Endodermal cell (in vitro differentiated cells): ENCODE measurements at regions not wholly inside any gene's neighbourhood (a gene's known extent, or its start where the extent isn't known, plus 50 kb on each side); places are given as distances from the start of the nearest gene placed in this dataset.

Source experiments
- DNase-seq: peaks from one replicate; pipeline ENCODE4 v3.0.0-alpha.2; 2017
- H3K27ac ChIP-seq: 2 replicates; pipeline ENCODE4 v1.5.1; 2013; ENCODE audit warnings: mild to moderate bottlenecking, low read depth, low read length, moderate library complexity
- H3K27me3 ChIP-seq: 2 replicates; pipeline ENCODE4 v1.6.1; 2013; ENCODE audit warnings: mild to moderate bottlenecking, low read length, moderate library complexity; ENCODE audit not compliant: insufficient read depth, control insufficient read depth, poor library complexity, severe bottlenecking
- H3K36me3 ChIP-seq: 2 replicates; pipeline ENCODE4 v1.7.0; 2013; ENCODE audit warnings: mild to moderate bottlenecking, low read length, moderate library complexity; ENCODE audit not compliant: control insufficient read depth, insufficient read depth
- H3K4me1 ChIP-seq: one replicate; pipeline ENCODE4 v1.7.0; 2013; ENCODE audit warnings: low read length; ENCODE audit not compliant: control insufficient read depth, insufficient read depth
- H3K4me3 ChIP-seq: 2 replicates; pipeline ENCODE4 v1.5.1; 2013; ENCODE audit warnings: mild to moderate bottlenecking, low read length, moderate library complexity
- H3K9ac ChIP-seq: 2 replicates; pipeline ENCODE4 v1.6.1; 2013; ENCODE audit warnings: mild to moderate bottlenecking, low read length, moderate library complexity; ENCODE audit not compliant: poor library complexity, severe bottlenecking; ENCODE audit errors: extremely low read depth
- H3K9me3 ChIP-seq: 2 replicates; pipeline ENCODE4 v1.6.1; 2013; ENCODE audit warnings: mild to moderate bottlenecking, low read length, moderate library complexity; ENCODE audit not compliant: control insufficient read depth
- H3K27ac Mint-ChIP-seq: 2 replicates; pipeline ENCODE4 v1.8.0; 2020; ENCODE audit warnings: mixed read lengths
- H3K27me3 Mint-ChIP-seq: 2 replicates; pipeline ENCODE4 v1.8.0; 2021; ENCODE audit warnings: mild to moderate bottlenecking, mixed read lengths; ENCODE audit not compliant: insufficient read depth
- H3K36me3 Mint-ChIP-seq: 2 replicates; pipeline ENCODE4 v1.8.0; 2020; ENCODE audit warnings: low read depth, mixed read lengths
- H3K4me1 Mint-ChIP-seq: 2 replicates; pipeline ENCODE4 v1.8.0; 2020; ENCODE audit warnings: mixed read lengths
- H3K4me3 Mint-ChIP-seq: 2 replicates; pipeline ENCODE4 v1.8.0; 2020; ENCODE audit warnings: mild to moderate bottlenecking, moderate library complexity, mixed read lengths
- H3K9me3 Mint-ChIP-seq: 2 replicates; pipeline ENCODE4 v1.8.0; 2020; ENCODE audit warnings: mild to moderate bottlenecking, mixed read lengths
- WGBS, 2 experiments: methylation state at CpG; one replicate each; pipeline versions ENCODE4 v1.1.5 to v1.1.7; 2013; ENCODE audit warnings: missing lambda C conversion rate in 2 of 2, mixed read lengths in 1 of 2; ENCODE audit not compliant: insufficient coverage in 1 of 2, insufficient read length in 1 of 2; 5-methylcytosine and 5-hydroxymethylcytosine counted together
- TF ChIP-seq, protein P1 (sequence below): fragments of 200-600 bp; sonication (generic); conservative IDR thresholded peaks from 2 replicates; pipeline ENCODE4 v1.5.0; 2021; ENCODE audit warnings: antibody characterized with exemption, mild to moderate bottlenecking

GRCh38 chr14:83485591-83485990 lies 1951.9 kb upstream of the SEL1L start:
- no peaks in the 10 kb centered on the region for H3K4me1 ChIP-seq
- H3K27ac Mint-ChIP-seq: no peak overlapping the region
- no peaks in the 10 kb centered on the region for H3K36me3 Mint-ChIP-seq
- no peaks in the 10 kb centered on the region for H3K9me3 ChIP-seq
- no peaks in the 10 kb centered on the region for H3K4me1 Mint-ChIP-seq
- no peak overlapping the region for H3K27ac ChIP-seq
- H3K27me3 ChIP-seq: peaks cover 7% of the 10 kb centered on the region
- no peaks in the 10 kb centered on the region for H3K36me3 ChIP-seq
- H3K27me3 Mint-ChIP-seq: no peaks in the 10 kb centered on the region
- H3K9ac ChIP-seq: no peak overlapping the region
- TF ChIP-seq, protein P1, sequence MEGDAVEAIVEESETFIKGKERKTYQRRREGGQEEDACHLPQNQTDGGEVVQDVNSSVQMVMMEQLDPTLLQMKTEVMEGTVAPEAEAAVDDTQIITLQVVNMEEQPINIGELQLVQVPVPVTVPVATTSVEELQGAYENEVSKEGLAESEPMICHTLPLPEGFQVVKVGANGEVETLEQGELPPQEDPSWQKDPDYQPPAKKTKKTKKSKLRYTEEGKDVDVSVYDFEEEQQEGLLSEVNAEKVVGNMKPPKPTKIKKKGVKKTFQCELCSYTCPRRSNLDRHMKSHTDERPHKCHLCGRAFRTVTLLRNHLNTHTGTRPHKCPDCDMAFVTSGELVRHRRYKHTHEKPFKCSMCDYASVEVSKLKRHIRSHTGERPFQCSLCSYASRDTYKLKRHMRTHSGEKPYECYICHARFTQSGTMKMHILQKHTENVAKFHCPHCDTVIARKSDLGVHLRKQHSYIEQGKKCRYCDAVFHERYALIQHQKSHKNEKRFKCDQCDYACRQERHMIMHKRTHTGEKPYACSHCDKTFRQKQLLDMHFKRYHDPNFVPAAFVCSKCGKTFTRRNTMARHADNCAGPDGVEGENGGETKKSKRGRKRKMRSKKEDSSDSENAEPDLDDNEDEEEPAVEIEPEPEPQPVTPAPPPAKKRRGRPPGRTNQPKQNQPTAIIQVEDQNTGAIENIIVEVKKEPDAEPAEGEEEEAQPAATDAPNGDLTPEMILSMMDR: no peak
- H3K4me3 Mint-ChIP-seq: no peak overlapping the region
- no peak overlapping the region for H3K4me3 ChIP-seq
- H3K9me3 Mint-ChIP-seq: peaks cover 2% of the 10 kb centered on the region
- DNase-seq: no peak

- H3K27me3 Mint-ChIP-seq: no peaks in the 10 kb centered on the region
- peaks cover 5% of the 10 kb centered on the region for H3K4me1 Mint-ChIP-seq
- Histone ChIP-seq H3K4me1 (no peaks in the 10 kb centered on the region), H3K9ac (no peak overlapping the region), H3K27me3 (no peaks in the 10 kb centered on the region), H3K27ac (no peak overlapping the region), H3K4me3 (no peak overlapping the region), H3K36me3 (no peaks in the 10 kb centered on the region), H3K9me3 (peaks cover 7% of the 10 kb centered on the region)
- WGBS, 2 experiments: 88 to 96% methylated on average over 1 to 2 of the region's 2 CpGs
- peaks cover 3% of the 10 kb centered on the region for H3K9me3 Mint-ChIP-seq
- TF ChIP-seq, protein P1: no peak
- DNase-seq: no peak
- H3K36me3 Mint-ChIP-seq: no peaks in the 10 kb centered on the region
- H3K4me3 Mint-ChIP-seq: no peak overlapping the region
- no peak overlapping the region for H3K27ac Mint-ChIP-seq
These were observed 1957.4 kb upstream of the SEL1L start for GRCh38 chr14:83491091-83491490.

GRCh38 chr14:83520837-83521236 lies 1987.2 kb upstream of the SEL1L start:
- Histone ChIP-seq H3K9ac (no peak overlapping the region), H3K9me3 (no peaks in the 10 kb centered on the region), H3K27ac (no peak overlapping the region), H3K36me3 (no peaks in the 10 kb centered on the region), H3K4me1 (no peaks in the 10 kb centered on the region), H3K4me3 (no peak overlapping the region), H3K27me3 (no peaks in the 10 kb centered on the region)
- no peaks in the 10 kb centered on the region for H3K27me3 Mint-ChIP-seq
- WGBS, 2 experiments: 95 to 97% methylated on average over 3 of the region's 3 CpGs
- H3K4me3 Mint-ChIP-seq: no peak overlapping the region
- TF ChIP-seq, protein P1: no peak
- H3K27ac Mint-ChIP-seq: no peak overlapping the region
- DNase-seq: no peak
- H3K4me1 Mint-ChIP-seq: no peaks in the 10 kb centered on the region
- H3K36me3 Mint-ChIP-seq: no peaks in the 10 kb centered on the region
- H3K9me3 Mint-ChIP-seq: no peaks in the 10 kb centered on the region
